Tibial nerve (tissue), 4 donors: ENCODE measurements at regions not wholly inside any gene's neighbourhood (a gene's known extent, or its start where the extent isn't known, plus 50 kb on each side); places are given as distances from the start of the nearest gene placed in this dataset.

ENCODE experiments used
- DNase-seq, 2 donors: peaks; one replicate each; pipeline ENCODE4 v3.0.0-alpha.2; 2019; ENCODE audit warnings: low spot score in 2 of 2
- H3K27ac ChIP-seq, 4 donors: fragments of 200-600 bp; sonication (generic) in 3 of 4; one replicate each; pipeline ENCODE4 v1.5.1; 2017 to 2019; ENCODE audit warnings: mild to moderate bottlenecking in 1 of 4
- H3K27me3 ChIP-seq, 2 donors: fragments of 200-600 bp; sonication (generic) in 1 of 2; one replicate each; pipeline versions ENCODE4 v1.5.1 to v1.6.0; 2017 to 2019
- H3K36me3 ChIP-seq, 3 donors: fragments of 200-600 bp; sonication (generic); one replicate each; pipeline ENCODE4 v1.5.1; 2018 to 2019
- H3K4me1 ChIP-seq, 4 donors: fragments of 200-600 bp; sonication (generic) in 3 of 4; one replicate each; pipeline ENCODE4 v1.5.1; 2017 to 2019
- H3K4me3 ChIP-seq, 4 donors: fragments of 200-600 bp; sonication (generic) in 3 of 4; one replicate each; pipeline ENCODE4 v1.5.1; 2017 to 2019; ENCODE audit warnings: mild to moderate bottlenecking in 1 of 4, moderate library complexity in 1 of 4
- H3K9me3 ChIP-seq, 4 donors: fragments of 200-600 bp; sonication (generic) in 3 of 4; one replicate each; pipeline ENCODE4 v1.5.1; 2017 to 2019
- EP300 ChIP-seq, 2 donors: sonication (generic); formaldehyde crosslinking; IDR thresholded peaks; one replicate each; pipeline ENCODE4 v1.6.1; 2017; ENCODE audit warnings: antibody characterized with exemption in 2 of 2, mild to moderate bottlenecking in 1 of 2
- POLR2A ChIP-seq, 2 donors: fragments of 450-650 bp; IDR thresholded peaks; one replicate each; pipeline ENCODE4 v1.6.1; 2017; ENCODE audit warnings: antibody characterized with exemption in 2 of 2, mild to moderate bottlenecking in 2 of 2, moderate library complexity in 2 of 2
- WGBS, 2 donors: methylation state at CpG; one replicate each; pipeline ENCODE4 v1.1.5; 2018; 5-methylcytosine and 5-hydroxymethylcytosine counted together
- TF ChIP-seq, protein P1 (sequence below), 5 experiments: fragments of 200-600 bp in 3 of 5; fragments of 450-650 bp in 2 of 5; sonication (generic) in 3 of 5; IDR thresholded peaks; one replicate each; pipeline ENCODE4 v1.5.1; 2016 to 2019; ENCODE audit warnings: antibody characterized with exemption in 5 of 5, mild to moderate bottlenecking in 3 of 5, moderate library complexity in 2 of 5

DNA sequence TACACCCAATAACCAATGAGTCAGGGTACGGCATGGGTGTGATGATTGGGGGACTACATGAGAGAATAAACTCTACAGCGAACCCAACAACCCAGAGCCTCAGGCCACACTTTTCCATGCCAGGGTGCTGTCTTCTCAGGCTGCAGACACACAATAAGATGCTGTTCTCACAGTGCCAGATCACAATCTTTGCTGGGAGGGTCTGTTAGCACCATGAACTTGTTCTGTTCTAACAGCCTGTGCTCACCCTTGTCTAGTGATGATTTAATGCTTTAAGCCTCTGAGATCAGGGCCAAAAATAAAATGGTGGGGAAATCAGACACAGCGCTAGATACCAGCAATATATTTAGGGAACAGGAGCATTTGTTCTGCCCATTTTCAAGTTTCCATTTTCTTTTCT lies 621.9 kb upstream of the TBX3 start:
- H3K4me3 ChIP-seq, result no peak overlapping the region
- TF ChIP-seq EP300 (IDR thresholded peaks at IDR 0.05) (no peak), POLR2A (IDR thresholded peaks at IDR 0.05) (no peak)
- TF ChIP-seq, protein P1, sequence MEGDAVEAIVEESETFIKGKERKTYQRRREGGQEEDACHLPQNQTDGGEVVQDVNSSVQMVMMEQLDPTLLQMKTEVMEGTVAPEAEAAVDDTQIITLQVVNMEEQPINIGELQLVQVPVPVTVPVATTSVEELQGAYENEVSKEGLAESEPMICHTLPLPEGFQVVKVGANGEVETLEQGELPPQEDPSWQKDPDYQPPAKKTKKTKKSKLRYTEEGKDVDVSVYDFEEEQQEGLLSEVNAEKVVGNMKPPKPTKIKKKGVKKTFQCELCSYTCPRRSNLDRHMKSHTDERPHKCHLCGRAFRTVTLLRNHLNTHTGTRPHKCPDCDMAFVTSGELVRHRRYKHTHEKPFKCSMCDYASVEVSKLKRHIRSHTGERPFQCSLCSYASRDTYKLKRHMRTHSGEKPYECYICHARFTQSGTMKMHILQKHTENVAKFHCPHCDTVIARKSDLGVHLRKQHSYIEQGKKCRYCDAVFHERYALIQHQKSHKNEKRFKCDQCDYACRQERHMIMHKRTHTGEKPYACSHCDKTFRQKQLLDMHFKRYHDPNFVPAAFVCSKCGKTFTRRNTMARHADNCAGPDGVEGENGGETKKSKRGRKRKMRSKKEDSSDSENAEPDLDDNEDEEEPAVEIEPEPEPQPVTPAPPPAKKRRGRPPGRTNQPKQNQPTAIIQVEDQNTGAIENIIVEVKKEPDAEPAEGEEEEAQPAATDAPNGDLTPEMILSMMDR (IDR thresholded peaks at IDR 0.05), result no peak
- whole genome bisulfite sequencing, 2 donors, result 55 to 70% methylated on average over 3 of the region's 3 CpGs

DNA sequence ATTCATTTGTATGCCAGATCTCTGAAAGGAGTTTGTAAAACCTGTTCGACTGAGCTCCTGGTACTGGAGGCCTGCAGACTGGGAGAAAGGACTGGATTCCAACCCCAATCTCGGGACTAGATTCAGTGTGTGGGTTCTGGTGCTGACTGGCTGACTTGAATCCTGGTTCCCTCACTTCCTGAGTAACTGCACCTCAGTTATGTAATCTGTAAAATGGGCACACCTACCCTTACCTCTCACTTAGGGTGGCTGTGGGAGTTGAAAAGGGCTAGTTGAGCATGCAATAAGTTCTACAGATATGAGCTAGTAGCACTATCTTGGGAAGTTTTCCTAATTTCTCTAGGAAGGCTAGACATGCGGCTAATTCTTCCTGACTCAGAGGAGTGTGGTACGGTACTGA lies 621.3 kb upstream of the TBX3 start:
- TF ChIP-seq EP300 (IDR thresholded peaks at IDR 0.05) (no peak), POLR2A (IDR thresholded peaks at IDR 0.05) (no peak)
- TF ChIP-seq, protein P1 (IDR thresholded peaks at IDR 0.05), result no peak
- Histone ChIP-seq H3K4me3 (no peak overlapping the region), H3K27me3 (no peaks in the 10 kb centered on the region), H3K4me1 (peaks cover 0 to 6% (median 2%) of the 10 kb centered on the region in 4 donors), H3K9me3 (no peaks in the 10 kb centered on the region), H3K36me3 (no peaks in the 10 kb centered on the region), H3K27ac (no peak overlapping the region)
- WGBS, 2 donors, result 94 to 95% methylated on average over 4 of the region's 4 CpGs
- DNase-seq, result no peak

More for the DNA sequence above, 621.9 kb upstream of the TBX3 start:
- H3K27me3 ChIP-seq, result no peaks in the 10 kb centered on the region
- no peak overlapping the region for H3K27ac ChIP-seq
- H3K9me3 ChIP-seq, result no peaks in the 10 kb centered on the region
- H3K36me3 ChIP-seq, result no peaks in the 10 kb centered on the region
- DNase-seq, result no peak
- H3K4me1 ChIP-seq, result peaks cover 0 to 6% (median 2%) of the 10 kb centered on the region in 4 donors

DNA sequence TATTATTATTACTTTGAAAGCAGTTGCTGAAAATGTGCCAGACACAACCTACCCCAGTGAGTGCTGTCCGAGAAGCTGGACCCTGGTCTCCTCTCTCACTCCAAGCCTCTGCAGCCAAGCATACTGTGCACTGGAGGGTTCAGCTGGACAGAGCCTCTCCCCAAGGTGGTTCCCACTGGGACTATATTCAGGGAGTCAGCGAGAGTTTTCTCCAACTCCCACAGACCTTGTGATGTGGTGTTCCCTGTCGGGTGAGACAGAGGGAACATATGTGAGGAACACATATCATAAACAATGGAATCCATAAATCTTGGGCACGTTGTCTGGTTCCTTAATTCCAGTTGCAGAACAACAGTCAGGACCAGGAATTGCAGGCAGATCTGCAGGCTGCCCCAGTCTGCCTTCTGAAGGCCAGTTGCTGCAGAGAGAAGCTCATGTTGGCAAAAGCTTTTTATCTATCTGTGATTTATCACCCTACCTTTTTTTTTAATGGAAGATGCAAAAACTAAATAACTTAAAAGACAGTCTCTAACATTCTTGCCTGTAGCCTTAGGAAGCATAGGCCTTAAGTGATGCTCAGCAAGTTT lies 619.8 kb upstream of the TBX3 start:
- 33 to 36% methylated on average over 4 of the region's 4 CpGs for WGBS, 2 donors
- no peaks in the 10 kb centered on the region for H3K9me3 ChIP-seq
- no peaks in the 10 kb centered on the region for H3K36me3 ChIP-seq
- no peaks in the 10 kb centered on the region for H3K27me3 ChIP-seq
- no peak overlapping the region for H3K4me3 ChIP-seq
- no peak overlapping the region for H3K27ac ChIP-seq
- DNase-seq, result no peak
- TF ChIP-seq, protein P1 (IDR thresholded peaks at IDR 0.05), result no peak
- TF ChIP-seq POLR2A (IDR thresholded peaks at IDR 0.05) (no peak), EP300 (IDR thresholded peaks at IDR 0.05) (no peak)
- peaks cover 0 to 6% (median 2%) of the 10 kb centered on the region in 4 donors for H3K4me1 ChIP-seq

DNA sequence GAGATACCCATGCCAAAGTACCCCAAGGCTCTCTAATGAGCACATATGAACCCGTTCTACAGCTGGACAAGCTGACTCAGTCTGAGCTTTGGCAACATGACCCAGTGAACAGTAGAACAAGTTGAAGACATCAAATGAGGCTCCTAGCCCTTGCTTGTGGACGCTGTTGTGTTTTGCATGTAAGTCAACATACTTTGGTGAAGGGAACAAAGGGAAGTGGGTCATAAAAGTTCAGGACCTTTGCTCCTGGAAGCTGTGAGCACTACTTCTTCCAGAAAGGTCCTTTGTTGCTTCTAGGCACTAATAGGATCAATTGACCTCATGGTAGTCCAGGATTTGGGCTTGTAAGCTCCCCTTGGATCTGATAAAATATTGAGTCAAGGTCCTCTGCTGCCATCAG lies 613.5 kb upstream of the TBX3 start:
- H3K27me3 ChIP-seq, result no peaks in the 10 kb centered on the region
- no peaks in the 10 kb centered on the region for H3K4me1 ChIP-seq
- 60 to 62% methylated on average over 2 of the region's 2 CpGs for WGBS, 2 donors
- TF ChIP-seq POLR2A (IDR thresholded peaks at IDR 0.05) (no peak), EP300 (IDR thresholded peaks at IDR 0.05) (no peak)
- TF ChIP-seq, protein P1 (IDR thresholded peaks at IDR 0.05), result no peak
- no peak overlapping the region for H3K27ac ChIP-seq
- H3K36me3 ChIP-seq, result no peaks in the 10 kb centered on the region
- no peaks in the 10 kb centered on the region for H3K9me3 ChIP-seq
- H3K4me3 ChIP-seq, result no peak overlapping the region
- no peak for DNase-seq

DNA sequence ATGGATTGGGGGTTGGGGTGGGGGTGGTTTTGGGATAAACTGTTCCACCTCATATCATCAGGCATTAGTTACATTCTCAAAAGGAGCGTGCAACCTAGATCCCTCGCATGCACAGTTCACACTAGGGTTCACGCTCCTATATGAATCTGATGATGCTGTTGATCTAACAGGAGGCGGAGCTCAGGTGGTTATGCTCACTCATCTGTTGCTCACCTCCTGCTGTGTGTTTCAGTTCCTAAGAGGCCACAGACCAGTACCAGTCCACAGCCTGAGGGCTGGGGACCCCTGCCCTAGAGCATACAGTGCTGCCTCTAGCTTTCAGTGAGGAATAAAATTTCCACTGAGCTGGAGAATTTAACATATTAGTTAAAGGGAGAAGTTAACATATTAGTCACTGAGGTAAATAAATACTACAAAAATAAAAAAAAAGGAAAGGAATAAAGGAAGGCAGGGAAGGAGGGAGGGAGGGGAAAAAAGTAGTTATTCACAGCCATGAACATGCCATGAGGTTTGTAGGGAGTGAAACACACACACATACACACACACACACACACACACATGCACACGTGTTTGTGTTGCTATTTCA lies 612.7 kb upstream of the TBX3 start:
- H3K27me3 ChIP-seq, result no peaks in the 10 kb centered on the region

More for the DNA sequence above, 612.7 kb upstream of the TBX3 start:
- no peak for DNase-seq
- WGBS, 2 donors, result 85 to 87% methylated on average over 5 of the region's 5 CpGs
- no peaks in the 10 kb centered on the region for H3K9me3 ChIP-seq
- no peaks in the 10 kb centered on the region for H3K4me1 ChIP-seq
- H3K36me3 ChIP-seq, result no peaks in the 10 kb centered on the region
- H3K27ac ChIP-seq, result no peak overlapping the region
- H3K4me3 ChIP-seq, result no peak overlapping the region
- TF ChIP-seq POLR2A (IDR thresholded peaks at IDR 0.05) (no peak), EP300 (IDR thresholded peaks at IDR 0.05) (no peak)
- TF ChIP-seq, protein P1 (IDR thresholded peaks at IDR 0.05), result no peak
